Ishikawa (cell line): ENCODE measurements at regions not wholly inside any gene's neighbourhood (a gene's known extent, or its start where the extent isn't known, plus 50 kb on each side); places are given as distances from the start of the nearest gene placed in this dataset.

ENCODE experiments used
- CEBPB ChIP-seq: IDR thresholded peaks from 2 replicates; pipeline ENCODE4 v1.6.1; 2012
- CREB1 ChIP-seq: IDR thresholded peaks from 2 replicates; pipeline ENCODE4 v1.6.1; 2012; ENCODE audit warnings: low read depth
- EGR1 ChIP-seq: IDR thresholded peaks from 2 replicates; pipeline ENCODE4 v1.6.1; 2012
- EP300 ChIP-seq: IDR thresholded peaks from 2 replicates; pipeline ENCODE4 v1.6.1; 2012; ENCODE audit warnings: borderline replicate concordance
- FOXM1 ChIP-seq: IDR thresholded peaks from 2 replicates; pipeline ENCODE4 v1.6.1; 2012; ENCODE audit warnings: low read depth, borderline replicate concordance
- MAX ChIP-seq: IDR thresholded peaks from 2 replicates; pipeline ENCODE4 v1.6.1; 2012
- NFIC ChIP-seq: IDR thresholded peaks from 2 replicates; pipeline ENCODE4 v1.6.1; 2012
- RAD21 ChIP-seq: IDR thresholded peaks from 2 replicates; pipeline ENCODE4 v1.6.1; 2012; ENCODE audit warnings: low read depth
- REST ChIP-seq: IDR thresholded peaks from 2 replicates; pipeline ENCODE4 v1.6.1; 2012; ENCODE audit warnings: low read depth, mild to moderate bottlenecking
- TAF1 ChIP-seq: IDR thresholded peaks from 2 replicates; pipeline ENCODE4 v1.6.1; 2012; ENCODE audit warnings: low read depth, mild to moderate bottlenecking
- TCF12 ChIP-seq: IDR thresholded peaks from 2 replicates; pipeline ENCODE4 v1.6.1; 2012; ENCODE audit warnings: low read depth
- TEAD4 ChIP-seq: IDR thresholded peaks from 2 replicates; pipeline ENCODE4 v1.6.1; 2012
- USF1 ChIP-seq: IDR thresholded peaks from 2 replicates; pipeline ENCODE4 v1.6.1; 2012
- YY1 ChIP-seq: IDR thresholded peaks from 2 replicates; pipeline ENCODE4 v1.6.1; 2012; ENCODE audit warnings: low read depth
- ZBTB7A ChIP-seq: IDR thresholded peaks from 2 replicates; pipeline ENCODE4 v1.6.1; 2012; ENCODE audit warnings: low read depth

GRCh38 chr20:57953638-57954037 lies 243.8 kb upstream of the PMEPA1 start:
- TF ChIP-seq REST: no peak
- no peak for TF ChIP-seq RAD21
- TF ChIP-seq YY1: no peak
- no peak for TF ChIP-seq TCF12
- TF ChIP-seq TAF1: no peak
- no peak for TF ChIP-seq USF1
- no peak for TF ChIP-seq EP300
- no peak for TF ChIP-seq EGR1
- TF ChIP-seq CEBPB: no peak

- TF ChIP-seq YY1: no peak
- no peak for TF ChIP-seq TAF1
- no peak for TF ChIP-seq TCF12
Observed at GRCh38 chr20:57952136-57952535, 242.3 kb upstream of the PMEPA1 start.

GRCh38 chr20:57951549-57951948 lies 241.7 kb upstream of the PMEPA1 start:
- no peak for TF ChIP-seq MAX
- no peak for TF ChIP-seq CEBPB
- TF ChIP-seq REST: no peak
- no peak for TF ChIP-seq EP300
- TF ChIP-seq USF1: no peak
- no peak for TF ChIP-seq TAF1

- TF ChIP-seq USF1 (no peak), MAX (no peak), EGR1 (no peak), CEBPB (no peak), FOXM1 (no peak), ZBTB7A (no peak), TEAD4 (no peak), CREB1 (no peak), RAD21 (no peak), YY1 (no peak), TAF1 (no peak), EP300 (no peak), TCF12 (no peak), NFIC (no peak), REST (no peak)
Observed at GRCh38 chr20:57950764-57951485, 241.1 kb upstream of the PMEPA1 start.
